Mesenchymal stem cell (in vitro differentiated cells and primary cell): ENCODE measurements at regions not wholly inside any gene's neighbourhood (a gene's known extent, or its start where the extent isn't known, plus 50 kb on each side); places are given as distances from the start of the nearest gene placed in this dataset.

Source experiments
- DNase-seq: peaks from one replicate; pipeline ENCODE4 v3.0.0-alpha.2; 2013
- H2AFZ ChIP-seq: one replicate; pipeline ENCODE4 v1.6.1; 2013; ENCODE audit warnings: low read depth, mild to moderate bottlenecking, control low read depth, inconsistent platforms, low read length, moderate library complexity
- H2AK5ac ChIP-seq: 2 replicates; pipeline ENCODE4 v1.6.1; 2013; ENCODE audit warnings: low read length, moderate library complexity, mild to moderate bottlenecking, inconsistent platforms; ENCODE audit not compliant: severe bottlenecking
- H2BK120ac ChIP-seq: one replicate; pipeline ENCODE4 v1.6.1; 2013; ENCODE audit warnings: low read depth, mild to moderate bottlenecking, inconsistent platforms, low read length, moderate library complexity
- H2BK12ac ChIP-seq, 2 experiments: one replicate each; pipeline ENCODE4 v1.6.1; 2013; ENCODE audit warnings: inconsistent platforms in 2 of 2, low read length in 2 of 2, mild to moderate bottlenecking in 2 of 2, moderate library complexity in 2 of 2, control low read depth in 1 of 2
- H2BK15ac ChIP-seq: one replicate; pipeline ENCODE4 v1.6.1; 2013; ENCODE audit warnings: mild to moderate bottlenecking, low read depth, inconsistent platforms; ENCODE audit not compliant: poor library complexity, severe bottlenecking
- H2BK5ac ChIP-seq: 2 replicates; pipeline ENCODE4 v1.6.1; 2013; ENCODE audit warnings: low read depth, mild to moderate bottlenecking, low read length, control low read depth, inconsistent platforms; ENCODE audit not compliant: poor library complexity, severe bottlenecking
- H3K14ac ChIP-seq, 2 experiments: one replicate each; pipeline ENCODE4 v1.6.1; 2013; ENCODE audit warnings: inconsistent platforms in 2 of 2, low read length in 2 of 2, control low read depth in 1 of 2, mild to moderate bottlenecking in 1 of 2, moderate library complexity in 1 of 2
- H3K18ac ChIP-seq, 2 experiments: one replicate each; pipeline ENCODE4 v1.6.1; 2013; ENCODE audit warnings: inconsistent platforms in 2 of 2, low read length in 2 of 2, control low read depth in 1 of 2, low read depth in 1 of 2, mild to moderate bottlenecking in 1 of 2
- H3K23ac ChIP-seq, 2 experiments: one replicate each; pipeline ENCODE4 v1.6.1; 2013; ENCODE audit warnings: inconsistent platforms in 2 of 2, low read length in 2 of 2, mild to moderate bottlenecking in 2 of 2, moderate library complexity in 2 of 2, control low read depth in 1 of 2
- H3K27ac ChIP-seq: 2 replicates; pipeline ENCODE4 v1.5.1; 2013; ENCODE audit warnings: mild to moderate bottlenecking, moderate library complexity, low read length, control low read depth, inconsistent platforms; ENCODE audit not compliant: poor library complexity, severe bottlenecking
- H3K27me3 ChIP-seq, 2 experiments: 2 replicates each; pipeline versions ENCODE4 v1.6.1 to v1.7.0; 2013; ENCODE audit warnings: low read length in 2 of 2, mild to moderate bottlenecking in 2 of 2, moderate library complexity in 2 of 2, control low read depth in 1 of 2, inconsistent platforms in 1 of 2; ENCODE audit not compliant: control insufficient read depth in 1 of 2, insufficient read depth in 1 of 2
- H3K36me3 ChIP-seq, 2 experiments: 2 replicates each; pipeline versions ENCODE4 v1.6.1 to v1.7.0; 2013; ENCODE audit warnings: low read length in 2 of 2, control low read depth in 1 of 2, inconsistent platforms in 1 of 2, low read depth in 1 of 2, mild to moderate bottlenecking in 1 of 2; ENCODE audit not compliant: insufficient read depth in 2 of 2, control insufficient read depth in 1 of 2
- H3K4ac ChIP-seq, 2 experiments: one replicate each; pipeline ENCODE4 v1.6.1; 2013; ENCODE audit warnings: inconsistent platforms in 2 of 2, low read length in 2 of 2, mild to moderate bottlenecking in 2 of 2, moderate library complexity in 2 of 2, control low read depth in 1 of 2, low read depth in 1 of 2
- H3K4me1 ChIP-seq: 2 replicates; pipeline ENCODE4 v1.6.1; 2013; ENCODE audit warnings: low read depth, low read length, control low read depth; ENCODE audit not compliant: control insufficient read depth, insufficient read depth
- H3K4me2 ChIP-seq: 2 replicates; pipeline ENCODE4 v1.6.1; 2013; ENCODE audit warnings: low read length, mild to moderate bottlenecking, inconsistent platforms; ENCODE audit not compliant: poor library complexity, severe bottlenecking
- H3K4me3 ChIP-seq, 2 experiments: 2 replicates each; pipeline versions ENCODE4 v1.5.1 to v1.7.0; 2013; ENCODE audit warnings: low read length in 2 of 2, mild to moderate bottlenecking in 2 of 2, control low read depth in 1 of 2, low read depth in 1 of 2; ENCODE audit not compliant: insufficient read depth in 1 of 2
- H3K79me1 ChIP-seq: replicated peaks from 2 replicates; pipeline ENCODE4 v1.6.1; 2013; ENCODE audit warnings: mild to moderate bottlenecking, control low read depth, low read length, inconsistent platforms; ENCODE audit not compliant: poor library complexity, severe bottlenecking
- H3K9ac ChIP-seq: 2 replicates; pipeline ENCODE4 v1.7.0; 2013; ENCODE audit warnings: mild to moderate bottlenecking, low read length, moderate library complexity
- H3K9me3 ChIP-seq: 2 replicates; pipeline ENCODE4 v1.7.0; 2013; ENCODE audit warnings: mild to moderate bottlenecking, low read length; ENCODE audit not compliant: control insufficient read depth
- H4K8ac ChIP-seq: one replicate; pipeline ENCODE4 v1.6.1; 2013; ENCODE audit warnings: inconsistent platforms, mild to moderate bottlenecking, low read length, moderate library complexity
- H4K91ac ChIP-seq: one replicate; pipeline ENCODE4 v1.6.1; 2013; ENCODE audit warnings: mild to moderate bottlenecking, low read length, inconsistent platforms
- whole genome bisulfite sequencing: methylation state at CpG from one replicate; pipeline ENCODE4 v1.1.7; 2013; ENCODE audit warnings: mixed read lengths; 5-methylcytosine and 5-hydroxymethylcytosine counted together

- no peaks in the 10 kb centered on the region for H3K36me3 ChIP-seq
- no peak overlapping the region for H2BK15ac ChIP-seq
- H3K27me3 ChIP-seq: peaks cover 17 to 37% of the 10 kb centered on the region in 2 experiments
- H3K4me2 ChIP-seq: no peak overlapping the region
- peaks cover 2% of the 10 kb centered on the region for H3K4me1 ChIP-seq
- H3K18ac ChIP-seq: no peak overlapping the region
- no peak overlapping the region for H3K23ac ChIP-seq
- H3K27ac ChIP-seq: no peak overlapping the region
- H2BK120ac ChIP-seq: no peak overlapping the region
- H3K9me3 ChIP-seq: peaks cover 4% of the 10 kb centered on the region
- H3K4me3 ChIP-seq: no peak overlapping the region
- H3K9ac ChIP-seq: no peak overlapping the region
- H4K8ac ChIP-seq: no peak overlapping the region
- no peak overlapping the region for H2AFZ ChIP-seq
- no peak overlapping the region for H4K91ac ChIP-seq
- no peak overlapping the region for H3K4ac ChIP-seq
- no peaks in the 10 kb centered on the region for H3K79me1 ChIP-seq
- no peak overlapping the region for H2BK12ac ChIP-seq
- H2AK5ac ChIP-seq: no peak overlapping the region
- no peak overlapping the region for H3K14ac ChIP-seq
- no peak overlapping the region for H2BK5ac ChIP-seq
- 57% methylated on average over 4 of the region's 4 CpGs for WGBS
- DNase-seq: no peak
Measured at GRCh38 chr11:71364176-71364671, 84.0 kb downstream of the DHCR7 start.

- Histone ChIP-seq H2AFZ (no peak overlapping the region), H4K91ac (no peak overlapping the region), H2AK5ac (no peak overlapping the region), H3K4me1 (peaks cover 2% of the 10 kb centered on the region), H3K9me3 (peaks cover 4% of the 10 kb centered on the region), H3K4ac (no peak overlapping the region), H3K14ac (no peak overlapping the region), H4K8ac (no peak overlapping the region), H2BK12ac (no peak overlapping the region), H3K9ac (no peak overlapping the region), H2BK5ac (no peak overlapping the region), H3K27me3 (peaks cover 13 to 37% of the 10 kb centered on the region in 2 experiments), H3K27ac (no peak overlapping the region), H2BK15ac (no peak overlapping the region), H3K4me2 (no peak overlapping the region), H3K18ac (no peak overlapping the region), H3K36me3 (no peaks in the 10 kb centered on the region), H3K23ac (no peak overlapping the region), H2BK120ac (no peak overlapping the region), H3K4me3 (no peak overlapping the region), H3K79me1 (no peaks in the 10 kb centered on the region)
- no peak for DNase-seq
- 94% methylated on average over 2 of the region's 4 CpGs for WGBS
Measured at GRCh38 chr11:71363721-71364120, 84.5 kb downstream of the DHCR7 start.

- H2BK5ac ChIP-seq: no peak overlapping the region
- H2BK120ac ChIP-seq: no peak overlapping the region
- no peak overlapping the region for H3K4ac ChIP-seq
- H3K4me1 ChIP-seq: peaks cover 2% of the 10 kb centered on the region
- H3K14ac ChIP-seq: no peak overlapping the region
- H3K36me3 ChIP-seq: no peaks in the 10 kb centered on the region
- peaks cover 4% of the 10 kb centered on the region for H3K9me3 ChIP-seq
- DNase-seq: no peak
- H3K4me3 ChIP-seq: no peak overlapping the region
- H2BK12ac ChIP-seq: no peak overlapping the region
- no peak overlapping the region for H3K18ac ChIP-seq
- H3K79me1 ChIP-seq: no peaks in the 10 kb centered on the region
- H2AK5ac ChIP-seq: no peak overlapping the region
- H2AFZ ChIP-seq: no peak overlapping the region
- H2BK15ac ChIP-seq: no peak overlapping the region
- H3K9ac ChIP-seq: no peak overlapping the region
- peaks cover 18 to 43% of the 10 kb centered on the region in 2 experiments for H3K27me3 ChIP-seq
- no peak overlapping the region for H3K27ac ChIP-seq
- 78% methylated on average over 6 of the region's 6 CpGs for WGBS
- no peak overlapping the region for H3K23ac ChIP-seq
- H4K91ac ChIP-seq: no peak overlapping the region
- H4K8ac ChIP-seq: no peak overlapping the region
- H3K4me2 ChIP-seq: no peak overlapping the region
Measured at GRCh38 chr11:71358963-71359567, 89.1 kb downstream of the DHCR7 start.

- H2AK5ac ChIP-seq: no peak overlapping the region
- H2BK5ac ChIP-seq: no peak overlapping the region
- no peak overlapping the region for H2BK15ac ChIP-seq
- H3K23ac ChIP-seq: no peak overlapping the region
- H3K9ac ChIP-seq: no peak overlapping the region
- H2BK120ac ChIP-seq: no peak overlapping the region
- DNase-seq: no peak
- H3K9me3 ChIP-seq: peaks cover 4% of the 10 kb centered on the region
- H2AFZ ChIP-seq: no peak overlapping the region
- no peak overlapping the region for H3K4me3 ChIP-seq
- H2BK12ac ChIP-seq: no peak overlapping the region
- H4K8ac ChIP-seq: no peak overlapping the region
- no peak overlapping the region for H3K4ac ChIP-seq
- no peak overlapping the region for H3K4me2 ChIP-seq
- peaks cover 2% of the 10 kb centered on the region for H3K4me1 ChIP-seq
- H3K27me3 ChIP-seq: peaks cover 18 to 50% of the 10 kb centered on the region in 2 experiments
- no peaks in the 10 kb centered on the region for H3K79me1 ChIP-seq
- H3K14ac ChIP-seq: no peak overlapping the region
- no peaks in the 10 kb centered on the region for H3K36me3 ChIP-seq
- 66% methylated on average over 10 of the region's 10 CpGs for WGBS
- H3K18ac ChIP-seq: no peak overlapping the region
- no peak overlapping the region for H4K91ac ChIP-seq
- no peak overlapping the region for H3K27ac ChIP-seq
Measured at GRCh38 chr11:71358122-71358728, 90.0 kb downstream of the DHCR7 start.
